Endothelial cell of umbilical vein (primary cell): ENCODE measurements at regions not wholly inside any gene's neighbourhood (a gene's known extent, or its start where the extent isn't known, plus 50 kb on each side); places are given as distances from the start of the nearest gene placed in this dataset.

Experiments used
- BruUV-seq: library from RNA; stranded (reverse); fragments of 400-500 nt; replicated peaks from 2 replicates; lab custom pipeline; 2021; lab: Mats Ljungman, UMichigan
- CTCF ChIA-PET: fragments of 300-600, 350-600 bp; sonication (Branson Sonifier 250); formaldehyde crosslinking; loops from one replicate; lab custom pipeline; 2021; ENCODE audit warnings: antibody characterized with exemption, inconsistent platforms; lab: Charles Lee
- POLR2A ChIA-PET: fragments of 300-600, 350-600 bp; sonication (Branson Sonifier 250); formaldehyde crosslinking; loops from one replicate; lab custom pipeline; 2021; ENCODE audit warnings: antibody characterized with exemption, inconsistent platforms; lab: Charles Lee
- DNase-seq: peaks from one replicate; pipeline ENCODE4 v3.0.0-alpha.2; 2011; ENCODE audit warnings: low read depth, low spot score
- FAIRE-seq: peaks from 2 replicates; lab custom pipeline; 2011; peaks lifted over from hg19 to GRCh38; lab: Jason Lieb, UNC
- H2AFZ ChIP-seq: 2 replicates; pipeline ENCODE4 v1.6.0; 2012; ENCODE audit warnings: low read depth, low read length, control low read depth, inconsistent platforms
- H3K27ac ChIP-seq: 2 replicates; pipeline ENCODE4 v1.5.1; 2011; ENCODE audit warnings: low read depth, mild to moderate bottlenecking, control low read depth, low read length, moderate library complexity; ENCODE audit not compliant: insufficient read depth
- H3K27me3 ChIP-seq, 2 experiments: 2 replicates each; pipeline versions ENCODE4 v1.6.0 to v1.6.1; 2011; ENCODE audit warnings: low read length in 2 of 2, mixed read lengths in 1 of 2; ENCODE audit not compliant: control insufficient read depth in 2 of 2, insufficient read depth in 2 of 2
- H3K36me3 ChIP-seq, 2 experiments: 2 replicates in 1 of 2; 3 replicates in 1 of 2; pipeline ENCODE4 v1.5.1; 2011; ENCODE audit warnings: low read length in 2 of 2, mild to moderate bottlenecking in 1 of 2, moderate library complexity in 1 of 2; ENCODE audit not compliant: control insufficient read depth in 2 of 2, insufficient read depth in 2 of 2; ENCODE audit errors: extremely low read depth in 1 of 2
- H3K4me1 ChIP-seq: 3 replicates; pipeline ENCODE4 v1.5.1; 2011; ENCODE audit warnings: mild to moderate bottlenecking, low read length; ENCODE audit not compliant: control insufficient read depth, insufficient read depth; ENCODE audit errors: extremely low read depth
- H3K4me2 ChIP-seq: 2 replicates; pipeline ENCODE4 v1.6.1; 2011; ENCODE audit warnings: low read length, control low read depth, mixed read lengths; ENCODE audit not compliant: insufficient read depth
- H3K4me3 ChIP-seq, 3 experiments: fragments of 200-600 bp in 1 of 3; sonication (generic), shearing (Covaris generic) in 1 of 3; replicated peaks in 1 of 3; 2 replicates each; pipeline ENCODE4 v1.5.1; 2011 to 2016; ENCODE audit warnings: control low read depth in 3 of 3, low read length in 3 of 3, mild to moderate bottlenecking in 2 of 3, inconsistent platforms in 1 of 3, low read depth in 1 of 3, moderate library complexity in 1 of 3; ENCODE audit not compliant: insufficient read depth in 1 of 3
- H3K79me2 ChIP-seq: 2 replicates; pipeline ENCODE4 v1.6.0; 2012; ENCODE audit warnings: low read length, inconsistent platforms; ENCODE audit not compliant: control insufficient read depth, insufficient read depth
- H3K9ac ChIP-seq: replicated peaks from 2 replicates; pipeline ENCODE3; 2011; ENCODE audit warnings: low read length, control low read depth; ENCODE audit not compliant: insufficient read depth; ENCODE audit errors: extremely low read depth
- H3K9me1 ChIP-seq: replicated peaks from 3 replicates; pipeline ENCODE4 v1.6.0; 2011; ENCODE audit warnings: mild to moderate bottlenecking, low read length; ENCODE audit not compliant: control insufficient read depth, insufficient read depth; ENCODE audit errors: extremely low read depth
- H3K9me3 ChIP-seq: replicated peaks from 2 replicates; pipeline ENCODE4 v1.5.1; 2012; ENCODE audit warnings: low read length, inconsistent platforms; ENCODE audit not compliant: control insufficient read depth, insufficient read depth
- H4K20me1 ChIP-seq: replicated peaks from 2 replicates; pipeline ENCODE3; 2011; ENCODE audit warnings: mild to moderate bottlenecking, low read length; ENCODE audit not compliant: control insufficient read depth, insufficient read depth; ENCODE audit errors: extremely low read depth
- CTCF ChIP-seq, 2 donors: IDR thresholded peaks; 1 replicate in 1 of 2; 2 replicates in 1 of 2; pipeline ENCODE4 v1.5.1; 2011; ENCODE audit warnings: low read length in 2 of 2, mild to moderate bottlenecking in 2 of 2, moderate library complexity in 2 of 2, control low read depth in 1 of 2, inconsistent platforms in 1 of 2, low read depth in 1 of 2; ENCODE audit not compliant: insufficient read depth in 1 of 2; ENCODE audit errors: extremely low read depth in 1 of 2
- EZH2 ChIP-seq: IDR thresholded peaks from 2 replicates; pipeline ENCODE4 v1.6.1; 2012; ENCODE audit warnings: borderline replicate concordance, low read depth, mild to moderate bottlenecking, moderate library complexity, low read length, inconsistent platforms; ENCODE audit not compliant: severe bottlenecking
- FOS ChIP-seq: IDR thresholded peaks from 2 replicates; pipeline ENCODE4 v1.6.1; 2011; ENCODE audit warnings: mild to moderate bottlenecking, low read length, moderate library complexity, borderline replicate concordance; ENCODE audit not compliant: insufficient read depth
- GATA2 ChIP-seq: IDR thresholded peaks from 2 replicates; pipeline ENCODE4 v1.7.0; 2011; ENCODE audit warnings: low read depth, mild to moderate bottlenecking, moderate library complexity, mixed read lengths, low read length; ENCODE audit not compliant: insufficient read length, insufficient read depth
- JUN ChIP-seq: IDR thresholded peaks from 2 replicates; pipeline ENCODE4 v1.6.1; 2011; ENCODE audit warnings: borderline replicate concordance, low read depth; ENCODE audit not compliant: insufficient read length, insufficient read depth
- MAX ChIP-seq: IDR thresholded peaks from 2 replicates; pipeline ENCODE4 v1.6.1; 2011; ENCODE audit not compliant: insufficient read depth, insufficient read length
- MYC ChIP-seq: IDR thresholded peaks from one replicate; pipeline ENCODE4 v1.6.1; 2011; ENCODE audit warnings: mild to moderate bottlenecking, low read depth, low read length
- POLR2A ChIP-seq: IDR thresholded peaks from 2 replicates; pipeline ENCODE4 v1.6.1; 2012; ENCODE audit warnings: low read depth, mild to moderate bottlenecking, control low read depth, low read length
- POLR2AphosphoS5 ChIP-seq: IDR thresholded peaks from 2 replicates; pipeline ENCODE4 v1.6.1; 2012; ENCODE audit warnings: low read depth, mild to moderate bottlenecking, control low read depth, low read length, moderate library complexity; ENCODE audit not compliant: insufficient read depth
- dilution Hi-C: fragments of 300-500 bp; cut with MboI; formaldehyde crosslinking; loops from one replicate; pipeline ENCODE4 v1.15.0; 2019; ENCODE audit warnings: low sequenced_read_pairs; ENCODE audit not compliant: extremely low pct_ligation_motif_present
- intact Hi-C: fragments of 100-400 bp; cut with micrococcal nuclease; formaldehyde crosslinking; loops from one replicate; pipeline ENCODE4 v1.10.0; 2022

GRCh38 chr5:1649554-1649953, 125.8 kb upstream of the LPCAT1 start:
- peaks cover 4 to 12% of the 10 kb centered on the region in 2 experiments for H3K27me3 ChIP-seq
- intact Hi-C loops (no loop called here), dilution Hi-C loops (no loop called here)
- no peak for FAIRE-seq
- H3K9me3 ChIP-seq: no peaks in the 10 kb centered on the region
- no peaks in the 10 kb centered on the region for H3K4me1 ChIP-seq
- H3K79me2 ChIP-seq: no peaks in the 10 kb centered on the region
- H3K9me1 ChIP-seq: no peaks in the 10 kb centered on the region
- CTCF ChIA-PET: no interaction called here
- H3K4me2 ChIP-seq: no peak overlapping the region
- no TSS peak for BruUV-seq
- no peak overlapping the region for H2AFZ ChIP-seq
- H3K27ac ChIP-seq: no peak overlapping the region
- POLR2A ChIA-PET: no interaction called here
- H4K20me1 ChIP-seq: no peaks in the 10 kb centered on the region
- H3K36me3 ChIP-seq: no peaks in the 10 kb centered on the region
- TF ChIP-seq MAX (no peak), GATA2 (no peak), POLR2AphosphoS5 (no peak), POLR2A (no peak), FOS (no peak), EZH2 (no peak), CTCF (IDR thresholded peaks at IDR 0.05; ENCODE audit: extremely low read depth in 1 of 2, insufficient read depth in 1 of 2, low read depth in 1 of 2, low read length in 2 of 2) (no peak), JUN (no peak), MYC (no peak)
- no peak overlapping the region for H3K4me3 ChIP-seq
- no peak overlapping the region for H3K9ac ChIP-seq
- DNase-seq: no peak
